BJ (cell line): ENCODE measurements at regions not wholly inside any gene's neighbourhood (a gene's known extent, or its start where the extent isn't known, plus 50 kb on each side); places are given as distances from the start of the nearest gene placed in this dataset.

Source experiments
- CTCF ChIA-PET: fragments of 350-600 bp; formaldehyde crosslinking; extraction: SDS; loops from one replicate; lab custom pipeline; 2021; ENCODE audit warnings: antibody characterized with exemption, inconsistent platforms; lab: Yijun Ruan, JAX
- POLR2A ChIA-PET: fragments of 300-600 bp; sonication (Branson Sonifier 250); formaldehyde crosslinking; extraction: SDS; loops from one replicate; lab custom pipeline; 2021; ENCODE audit warnings: antibody characterized with exemption; lab: Charles Lee
- DNase-seq: peaks from one replicate; pipeline ENCODE4 v3.0.0-alpha.2; 2011; ENCODE audit warnings: low read depth
- H3K27me3 ChIP-seq: 2 replicates; pipeline ENCODE4 v1.6.0; 2011; ENCODE audit warnings: low read length; ENCODE audit not compliant: control insufficient read depth, insufficient read depth
- H3K36me3 ChIP-seq: 2 replicates; pipeline ENCODE4 v1.5.1; 2011; ENCODE audit warnings: low read length; ENCODE audit not compliant: control insufficient read depth, insufficient read depth
- H3K4me3 ChIP-seq: 2 replicates; pipeline ENCODE4 v1.5.1; 2011; ENCODE audit warnings: low read depth, mild to moderate bottlenecking, control low read depth, low read length
- TF ChIP-seq, protein P1 (sequence below): IDR thresholded peaks from 2 replicates; pipeline ENCODE4 v1.5.1; 2011; ENCODE audit warnings: low read depth, mild to moderate bottlenecking, control low read depth, inconsistent platforms, low read length, moderate library complexity; ENCODE audit not compliant: insufficient read depth

DNA sequence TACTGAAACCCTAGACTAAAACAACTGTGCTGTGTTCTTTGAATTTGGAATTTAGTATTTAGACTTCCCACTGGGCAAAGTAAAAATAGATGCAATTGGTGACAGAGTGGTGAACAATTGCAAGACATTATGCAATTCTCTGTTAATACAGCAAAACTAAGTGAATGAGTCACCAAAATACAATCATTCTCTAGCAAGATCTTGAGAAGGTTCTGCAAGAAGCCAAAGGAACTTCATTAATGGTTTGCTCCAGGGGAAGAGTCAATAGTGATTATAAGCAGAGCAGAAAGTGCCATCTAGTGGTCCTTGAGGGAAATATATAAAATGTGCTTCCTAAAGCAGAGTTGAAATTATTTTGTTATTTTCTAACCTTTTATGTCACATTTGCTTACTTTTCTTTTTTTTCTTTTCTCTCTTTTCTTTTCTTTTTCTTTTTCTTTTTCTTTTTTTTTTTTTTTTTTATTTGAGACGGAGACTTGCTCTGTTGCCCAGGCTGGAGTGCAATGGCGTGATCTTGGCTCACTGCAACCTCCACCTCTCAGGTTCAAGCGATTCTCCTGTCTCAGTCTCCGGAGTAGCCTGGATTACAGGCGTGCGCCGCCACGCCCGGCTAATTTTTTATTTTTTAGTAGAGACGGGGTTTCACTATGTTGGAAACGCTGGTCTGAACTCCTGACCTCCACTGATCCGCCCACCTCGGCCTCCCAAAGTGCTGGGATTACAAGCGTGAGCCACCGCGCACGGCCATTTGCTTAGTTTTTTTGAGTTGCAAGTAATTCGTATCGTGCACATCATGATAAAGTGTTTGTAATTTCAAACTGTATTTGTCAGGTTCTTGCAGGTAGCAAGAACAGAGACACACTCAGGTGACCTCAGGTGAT, 99.2 kb downstream of the CTH start:
- POLR2A ChIA-PET, result no interaction called here
- DNase-seq, result peak; percentile 95
- H3K27me3 ChIP-seq, result no peaks in the 10 kb centered on the region
- CTCF ChIA-PET, result no interaction called here
- H3K4me3 ChIP-seq, result no peak overlapping the region
- TF ChIP-seq, protein P1, sequence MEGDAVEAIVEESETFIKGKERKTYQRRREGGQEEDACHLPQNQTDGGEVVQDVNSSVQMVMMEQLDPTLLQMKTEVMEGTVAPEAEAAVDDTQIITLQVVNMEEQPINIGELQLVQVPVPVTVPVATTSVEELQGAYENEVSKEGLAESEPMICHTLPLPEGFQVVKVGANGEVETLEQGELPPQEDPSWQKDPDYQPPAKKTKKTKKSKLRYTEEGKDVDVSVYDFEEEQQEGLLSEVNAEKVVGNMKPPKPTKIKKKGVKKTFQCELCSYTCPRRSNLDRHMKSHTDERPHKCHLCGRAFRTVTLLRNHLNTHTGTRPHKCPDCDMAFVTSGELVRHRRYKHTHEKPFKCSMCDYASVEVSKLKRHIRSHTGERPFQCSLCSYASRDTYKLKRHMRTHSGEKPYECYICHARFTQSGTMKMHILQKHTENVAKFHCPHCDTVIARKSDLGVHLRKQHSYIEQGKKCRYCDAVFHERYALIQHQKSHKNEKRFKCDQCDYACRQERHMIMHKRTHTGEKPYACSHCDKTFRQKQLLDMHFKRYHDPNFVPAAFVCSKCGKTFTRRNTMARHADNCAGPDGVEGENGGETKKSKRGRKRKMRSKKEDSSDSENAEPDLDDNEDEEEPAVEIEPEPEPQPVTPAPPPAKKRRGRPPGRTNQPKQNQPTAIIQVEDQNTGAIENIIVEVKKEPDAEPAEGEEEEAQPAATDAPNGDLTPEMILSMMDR, result peak; percentile 65
- no peaks in the 10 kb centered on the region for H3K36me3 ChIP-seq

DNA sequence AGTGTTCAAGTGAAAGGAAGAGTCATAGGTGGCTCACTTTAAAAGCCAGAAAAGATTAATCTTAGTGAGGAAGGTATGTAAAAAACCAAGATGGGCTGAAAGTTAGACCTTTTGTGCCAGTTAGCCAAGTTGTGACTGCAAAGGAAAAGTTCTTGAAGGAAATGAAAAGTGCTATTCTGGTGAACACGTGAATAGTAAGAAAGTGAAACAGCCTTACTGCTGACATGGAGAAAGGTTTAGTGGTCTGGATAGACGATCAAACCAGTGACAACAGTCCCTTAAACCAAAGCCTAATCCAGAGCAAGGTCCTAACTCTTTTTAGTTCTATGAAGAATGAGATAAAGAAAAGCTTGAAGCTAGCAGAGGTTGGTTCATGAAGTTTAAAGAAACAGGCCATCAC, 106.4 kb downstream of the CTH start:
- TF ChIP-seq, protein P1, result no peak
- ChIA-PET POLR2A (no interaction called here), CTCF (interaction anchor here (0.6 kb wide), 1 partner anchor 104 kb away, joined by 5 read pairs; no protein-coding TSS in a partner anchor)
- Histone ChIP-seq H3K36me3 (no peaks in the 10 kb centered on the region), H3K4me3 (no peak overlapping the region), H3K27me3 (no peaks in the 10 kb centered on the region)
- no peak for DNase-seq

GRCh38 chr1:70518106-70518505, 107.0 kb downstream of the CTH start:
- ChIA-PET CTCF (no interaction called here), POLR2A (no interaction called here)
- no peak for DNase-seq

DNA sequence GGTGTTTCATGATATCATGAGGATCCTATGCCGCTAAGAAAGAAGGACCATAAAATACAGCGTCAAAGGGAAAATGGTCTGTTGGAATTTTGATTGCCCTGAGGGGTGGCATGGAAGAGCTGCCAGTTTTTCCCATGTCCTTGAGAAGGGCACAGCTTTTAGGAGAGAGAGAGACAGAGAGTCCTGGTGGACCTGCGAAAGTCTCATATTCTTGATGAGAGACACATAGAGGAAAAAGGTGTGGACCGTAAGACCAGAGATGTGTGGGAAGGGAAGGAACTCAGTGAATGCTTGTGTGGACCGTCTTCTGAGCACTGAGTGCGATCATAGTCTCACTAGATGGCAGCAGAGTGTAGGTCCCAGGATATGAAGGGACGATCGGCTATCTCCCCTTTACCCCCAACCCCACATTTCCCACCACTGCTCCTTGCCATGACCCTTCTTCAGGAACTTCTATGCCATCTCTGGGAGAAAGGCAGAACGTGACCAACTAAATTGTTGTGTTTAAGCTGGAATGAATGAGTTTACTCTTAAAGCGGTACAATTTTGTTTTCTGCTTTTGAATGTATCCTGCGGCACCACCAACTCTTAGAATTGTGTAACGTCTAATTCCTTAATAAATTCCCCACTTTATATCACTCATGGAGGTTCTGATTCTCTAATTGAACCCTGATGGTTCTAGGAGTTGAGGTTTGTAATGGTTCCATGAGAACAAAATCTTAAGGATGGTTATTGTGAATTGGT, 117.7 kb downstream of the CTH start:
- TF ChIP-seq, protein P1, result peak; percentile 67
- Histone ChIP-seq H3K36me3 (no peaks in the 10 kb centered on the region), H3K27me3 (0 out of 2 replicates have a peak, but pooled peaks cover 3% of the 10 kb centered on the region), H3K4me3 (no peak overlapping the region)
- DNase-seq, result no peak
- ChIA-PET POLR2A (no interaction called here), CTCF (interaction anchor here (1.0 to 3.7 kb wide), 3 partner anchors 13 to 870 kb away, joined by 3 to 33 read pairs (median 5); no protein-coding TSS in a partner anchor)

More at GRCh38 chr1:70518106-70518505, 107.0 kb downstream of the CTH start:
- TF ChIP-seq, protein P1, result no peak
- H3K27me3 ChIP-seq, result no peaks in the 10 kb centered on the region
- no peak overlapping the region for H3K4me3 ChIP-seq
- H3K36me3 ChIP-seq, result no peaks in the 10 kb centered on the region
